ENCODE measurements at regions not wholly inside any gene's neighbourhood (a gene's known extent, or its start where the extent isn't known, plus 50 kb on each side); places are given as distances from the start of the nearest gene placed in this dataset.
"Not testable (repeated sequence)": the region's sequence is repeated elsewhere in the genome, so short reads cannot be mapped to it uniquely, and the experiment has no call there.

GRCh38 chr22:46026899-46027210 is 49.9 kb upstream of the WNT7B start:
- DNase-seq, result no peak

- no peak for DNase-seq
Observed at GRCh38 chr22:46027211-46028105, 50.5 kb upstream of the WNT7B start.

GRCh38 chr22:46028106-46028991 is 51.4 kb upstream of the WNT7B start:
- no peak for DNase-seq

GRCh38 chr22:46029036-46029435 is 52.1 kb upstream of the WNT7B start:
- no peak for DNase-seq

- DNase-seq, result no peak
Observed at GRCh38 chr22:46029574-46030200, 52.7 kb upstream of the WNT7B start.

- no peak for DNase-seq
Observed at GRCh38 chr22:46030231-46030880, 53.4 kb upstream of the WNT7B start.

GRCh38 chr22:46031066-46031465 is 54.1 kb upstream of the WNT7B start:
- no peak for DNase-seq

- DNase-seq, result no peak
Observed at GRCh38 chr22:46031557-46031956, 54.6 kb upstream of the WNT7B start.

GRCh38 chr22:46031965-46032851 is 55.2 kb upstream of the WNT7B start:
- no peak for DNase-seq

GRCh38 chr22:46033256-46034200 is 56.6 kb upstream of the WNT7B start:
- no peak for DNase-seq

GRCh38 chr22:46034480-46034879 is 57.5 kb upstream of the WNT7B start:
- DNase-seq, result not testable (repeated sequence)

- DNase-seq, result no peak
Observed at GRCh38 chr22:46035380-46035741, 58.4 kb upstream of the WNT7B start.

GRCh38 chr22:46035742-46036557 is 59.0 kb upstream of the WNT7B start:
- peak; percentile 99 for DNase-seq

- DNase-seq, result peak; percentile 51
Observed at GRCh38 chr22:46036558-46037408, 59.8 kb upstream of the WNT7B start.

- DNase-seq, result no peak
Observed at GRCh38 chr22:46038174-46038487, 61.2 kb upstream of the WNT7B start.

- no peak for DNase-seq
Observed at GRCh38 chr22:46038516-46039430, 61.8 kb upstream of the WNT7B start.

- no peak for DNase-seq
Observed at GRCh38 chr22:46039535-46039934, 62.6 kb upstream of the WNT7B start.
